ENCODE measurements at regions not wholly inside any gene's neighbourhood (a gene's known extent, or its start where the extent isn't known, plus 50 kb on each side); places are given as distances from the start of the nearest gene placed in this dataset.

DNA sequence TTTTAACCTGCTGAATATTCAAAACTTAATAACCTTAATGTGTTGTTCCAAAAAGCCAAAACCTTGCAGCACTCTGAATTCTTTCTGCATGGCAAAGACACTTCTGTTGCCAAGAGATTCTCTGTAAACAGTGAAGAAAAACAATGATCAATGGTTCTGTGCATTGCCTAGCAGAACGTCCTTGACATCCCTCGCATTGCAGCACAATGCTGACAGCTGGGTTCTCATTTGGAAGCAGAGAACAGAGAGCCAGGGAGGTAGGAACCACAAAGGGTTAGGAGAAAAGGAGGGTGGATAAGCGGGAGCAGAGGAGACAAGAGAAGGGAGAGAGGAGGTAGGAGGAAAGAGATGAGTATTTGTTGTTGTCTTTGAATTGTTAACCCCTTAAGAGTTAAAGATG, 501.1 kb downstream of the NAV3 start:
- H3K36me3 Mint-ChIP-seq, result no peaks in the 10 kb centered on the region
- H3K27ac Mint-ChIP-seq, result no peak overlapping the region
- DNase-seq (ENCODE audit: extremely low spot score, unreplicated experiment), result no peak
- no peak for TF ChIP-seq CTCF (conservative IDR thresholded peaks at IDR 0.05)
- no peaks in the 10 kb centered on the region for H3K4me1 Mint-ChIP-seq (ENCODE audit: unreplicated experiment)
- H3K9me3 Mint-ChIP-seq, result no peaks in the 10 kb centered on the region
- no peaks in the 10 kb centered on the region for H3K27me3 Mint-ChIP-seq
- no peak overlapping the region for H3K4me3 Mint-ChIP-seq

DNA sequence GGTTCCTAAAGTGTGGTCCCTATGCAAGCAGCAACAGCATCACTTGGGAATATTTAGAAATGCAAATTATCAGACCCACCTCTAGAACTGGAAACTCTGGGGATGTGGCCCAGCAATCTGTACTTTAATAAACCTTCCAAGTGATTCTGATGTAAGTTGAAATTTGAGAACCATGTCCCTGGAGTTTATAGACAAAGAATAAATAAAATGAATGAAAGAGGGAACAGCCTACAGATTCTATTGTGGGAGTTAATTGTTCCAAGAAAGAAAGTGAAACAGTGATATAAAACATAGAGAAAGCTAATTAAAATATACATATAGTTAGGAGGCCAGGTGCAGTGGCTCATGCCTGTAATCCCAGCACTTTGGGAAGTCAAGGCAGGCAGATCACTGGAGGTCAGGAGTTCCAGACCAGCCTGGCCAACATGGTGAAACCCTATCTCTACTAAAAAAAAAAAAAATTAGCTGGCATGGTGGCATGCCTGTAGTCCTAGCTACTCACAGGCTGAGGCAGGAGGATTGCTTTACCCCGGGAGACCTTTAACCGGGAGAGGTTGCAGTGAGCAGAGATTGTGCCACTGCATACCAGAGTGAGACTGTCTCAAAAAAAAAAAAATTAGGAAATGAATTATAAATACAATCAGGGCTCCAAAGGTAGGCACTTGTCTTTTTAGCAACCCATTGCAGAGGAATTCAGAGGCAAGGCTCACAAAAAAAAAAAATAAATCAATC, 507.5 kb downstream of the NAV3 start:
- Mint-ChIP-seq H3K27ac (no peak overlapping the region), H3K4me3 (no peak overlapping the region), H3K4me1 (ENCODE audit: unreplicated experiment) (no peaks in the 10 kb centered on the region), H3K36me3 (no peaks in the 10 kb centered on the region), H3K9me3 (no peaks in the 10 kb centered on the region), H3K27me3 (no peaks in the 10 kb centered on the region)
- no peak for TF ChIP-seq CTCF (conservative IDR thresholded peaks at IDR 0.05)
- no peak for DNase-seq (ENCODE audit: extremely low spot score, unreplicated experiment)

- no peak overlapping the region for H3K4me3 Mint-ChIP-seq
- no peaks in the 10 kb centered on the region for H3K4me1 Mint-ChIP-seq (ENCODE audit: unreplicated experiment)
- H3K9me3 Mint-ChIP-seq, result no peaks in the 10 kb centered on the region
- no peak overlapping the region for H3K27ac Mint-ChIP-seq
- TF ChIP-seq CTCF (conservative IDR thresholded peaks at IDR 0.05), result no peak
- no peaks in the 10 kb centered on the region for H3K27me3 Mint-ChIP-seq
- no peak for DNase-seq (ENCODE audit: extremely low spot score, unreplicated experiment)
- H3K36me3 Mint-ChIP-seq, result no peaks in the 10 kb centered on the region
Measured at GRCh38 chr12:78340406-78340805, 509.7 kb downstream of the NAV3 start.

GRCh38 chr12:78343657-78344056, 513.0 kb downstream of the NAV3 start:
- Mint-ChIP-seq H3K27me3 (no peaks in the 10 kb centered on the region), H3K27ac (no peak overlapping the region), H3K4me3 (no peak overlapping the region)

GRCh38 chr12:78359520-78359919, 505.1 kb upstream of the SYT1 start:
- DNase-seq (ENCODE audit: extremely low spot score, unreplicated experiment), result no peak
- Mint-ChIP-seq H3K27me3 (no peaks in the 10 kb centered on the region), H3K27ac (no peak overlapping the region), H3K4me3 (no peak overlapping the region), H3K9me3 (no peaks in the 10 kb centered on the region), H3K36me3 (no peaks in the 10 kb centered on the region), H3K4me1 (ENCODE audit: unreplicated experiment) (no peaks in the 10 kb centered on the region)
- TF ChIP-seq CTCF (conservative IDR thresholded peaks at IDR 0.05), result no peak

More at GRCh38 chr12:78343657-78344056, 513.0 kb downstream of the NAV3 start:
- Mint-ChIP-seq H3K9me3 (peaks cover 13% of the 10 kb centered on the region), H3K36me3 (peaks cover 4% of the 10 kb centered on the region), H3K4me1 (ENCODE audit: unreplicated experiment) (no peaks in the 10 kb centered on the region)
- TF ChIP-seq CTCF (conservative IDR thresholded peaks at IDR 0.05), result no peak
- DNase-seq (ENCODE audit: extremely low spot score, unreplicated experiment), result no peak

All from type B pancreatic cell (in vitro differentiated cells).